ENCODE measurements at regions not wholly inside any gene's neighbourhood (a gene's known extent, or its start where the extent isn't known, plus 50 kb on each side); places are given as distances from the start of the nearest gene placed in this dataset.
"Not testable (repeated sequence)": the region's sequence is repeated elsewhere in the genome, so short reads cannot be mapped to it uniquely, and the experiment has no call there.

DNA sequence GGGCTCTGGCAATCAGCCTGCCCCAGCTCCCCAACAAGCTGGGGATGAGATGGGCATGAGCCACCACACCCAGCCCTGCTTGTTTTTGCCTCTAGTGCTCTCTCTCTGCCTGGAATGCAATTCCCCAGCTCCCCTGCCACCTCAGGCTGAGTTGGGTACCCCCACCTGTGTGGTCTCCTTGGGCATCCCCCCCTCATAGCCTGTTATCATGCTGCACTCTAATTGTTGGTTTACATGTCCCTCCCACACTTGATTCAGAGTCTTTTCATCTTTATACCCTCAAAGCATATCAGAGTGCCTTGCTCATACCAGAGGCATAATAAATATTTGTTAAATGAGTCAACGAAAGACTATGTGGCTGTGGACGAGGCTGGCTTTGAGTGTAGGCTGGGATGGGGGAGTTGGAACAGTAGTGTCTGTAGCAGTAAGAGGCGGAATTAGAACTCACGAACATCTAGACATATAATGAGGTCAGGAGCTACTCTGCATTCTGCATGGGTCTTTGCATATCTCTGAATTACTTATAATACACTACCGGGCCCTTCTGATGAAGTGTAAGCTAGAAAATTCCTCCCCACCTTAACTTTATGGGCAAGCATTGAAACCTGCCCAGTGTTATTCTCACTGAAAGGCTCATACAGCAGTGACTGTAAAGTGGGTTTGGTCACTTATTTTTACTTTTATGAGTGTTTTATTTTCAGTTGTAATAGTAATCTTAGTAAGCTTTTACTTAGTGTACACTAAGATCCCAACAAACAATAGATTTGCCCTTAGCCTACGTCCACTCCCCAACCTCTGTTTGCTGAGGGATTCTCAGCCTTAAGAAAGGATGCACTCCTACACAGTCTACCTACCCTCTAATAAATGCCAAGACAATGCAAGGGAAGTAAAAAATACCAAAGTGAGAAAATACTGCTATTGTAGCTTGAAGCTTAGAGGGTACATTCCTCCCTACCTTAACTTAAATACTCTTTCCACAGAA, 58.7 kb downstream of the EDN1 start:
- no peak for DNase-seq

- DNase-seq, result no peak
Measured at GRCh38 chr6:12350644-12351170, 60.5 kb downstream of the EDN1 start.

- DNase-seq, result no peak
Measured at GRCh38 chr6:12351672-12352071, 61.5 kb downstream of the EDN1 start.

DNA sequence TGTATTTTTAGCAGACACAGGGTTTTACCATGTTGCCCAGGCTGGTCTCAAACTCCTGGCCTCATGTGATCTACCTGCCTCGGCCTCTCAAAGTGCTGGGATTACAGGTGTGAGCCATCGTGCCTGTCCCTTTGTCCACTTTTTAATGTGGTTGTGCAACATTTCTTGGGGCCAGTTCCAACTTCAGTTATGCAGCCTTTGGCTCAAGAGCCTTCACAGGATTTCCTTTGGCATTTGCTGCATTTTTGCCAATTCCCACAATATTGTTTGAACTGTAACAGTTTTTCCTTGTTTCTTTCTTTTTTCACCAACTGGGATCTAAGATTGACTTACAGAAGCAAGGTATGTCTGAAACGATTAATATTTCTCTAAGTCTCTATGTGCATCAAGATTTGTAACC, 63.6 kb downstream of the EDN1 start:
- DNase-seq, result no peak

- no peak for DNase-seq
Measured at GRCh38 chr6:12354499-12354898, 64.3 kb downstream of the EDN1 start.

DNA sequence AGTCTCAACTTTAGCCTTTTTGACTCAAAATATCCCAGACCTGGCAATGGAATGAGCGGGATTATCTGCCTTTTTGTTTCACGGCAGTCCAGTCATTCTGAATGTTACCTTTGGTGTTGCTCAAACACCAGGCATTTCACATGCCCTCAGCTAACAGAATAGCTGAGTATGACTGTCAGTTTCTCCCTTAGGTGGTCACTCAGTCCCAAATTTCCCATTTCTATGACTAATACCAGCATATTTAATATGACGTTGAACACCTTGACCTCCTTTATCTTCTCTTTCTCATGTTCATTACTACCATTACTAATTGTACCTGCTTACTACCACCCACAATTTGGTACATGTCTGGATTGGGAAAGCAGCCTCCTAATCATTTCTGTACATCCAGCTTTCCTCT, 65.2 kb downstream of the EDN1 start:
- DNase-seq, result no peak

DNA sequence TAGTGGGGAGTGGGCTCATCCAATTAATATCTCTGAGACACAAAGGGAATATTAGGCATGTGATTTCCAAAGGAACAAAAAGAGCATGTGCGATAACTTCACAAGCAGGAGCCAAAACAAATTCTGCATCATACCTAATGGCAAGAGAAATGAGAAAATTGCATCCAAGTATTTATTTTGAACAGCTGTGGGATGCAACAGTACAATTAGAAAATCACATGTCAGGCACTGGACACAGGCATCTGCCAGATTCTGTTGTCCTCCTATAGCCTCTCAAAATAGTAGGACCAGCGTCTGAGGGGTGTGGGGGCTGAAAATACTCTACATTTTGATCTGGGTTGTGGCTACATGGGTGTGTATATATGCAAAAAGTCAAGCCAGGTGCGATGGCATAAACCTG, 66.3 kb downstream of the EDN1 start:
- DNase-seq, result no peak

DNA sequence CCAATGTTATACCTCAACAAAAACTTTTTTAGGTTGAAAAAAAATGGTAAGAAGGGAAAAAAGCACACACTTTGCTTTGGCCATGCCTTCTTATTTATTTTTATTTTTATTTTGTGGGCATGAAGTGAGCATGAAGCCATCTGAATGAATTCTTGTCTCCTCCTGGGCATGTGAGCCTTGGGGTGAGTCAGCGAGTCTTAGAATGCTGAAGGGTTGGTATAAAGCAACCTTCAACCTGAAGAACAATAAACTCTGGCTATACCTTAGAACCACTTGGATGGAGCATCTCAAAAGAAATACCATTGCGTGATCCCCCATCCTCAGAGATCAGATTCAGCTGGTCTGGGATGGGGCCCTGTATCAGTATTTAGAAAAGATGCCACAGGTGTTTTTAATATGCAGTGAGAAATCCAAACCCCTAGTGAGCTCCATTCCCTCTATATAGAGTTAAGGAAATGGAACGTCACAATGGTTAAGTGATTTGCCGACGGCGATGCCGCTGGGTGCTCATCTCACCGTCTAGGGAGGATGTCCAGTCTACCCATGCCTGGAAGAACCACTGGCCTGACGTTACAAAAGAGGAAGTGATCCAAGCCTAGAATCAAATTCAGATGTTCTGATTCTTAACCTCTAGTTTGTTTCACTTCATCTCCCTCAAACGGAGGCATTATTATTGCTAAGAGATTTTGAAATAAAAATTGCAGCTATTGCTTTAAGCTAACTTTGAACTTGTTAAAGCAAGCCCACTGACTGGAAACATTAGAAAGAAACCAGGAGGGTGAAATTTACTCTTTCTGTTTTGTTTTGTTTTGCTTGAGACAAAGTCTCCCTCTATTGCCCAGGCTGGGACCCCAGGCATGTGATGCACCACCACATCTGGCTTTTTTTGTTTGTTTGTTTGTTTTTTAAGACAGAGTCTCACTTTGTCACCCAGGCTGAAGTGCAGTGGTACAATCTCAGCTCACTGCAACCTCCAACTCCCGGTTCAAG, 67.1 kb downstream of the EDN1 start:
- DNase-seq, result no peak

- DNase-seq, result no peak
Measured at GRCh38 chr6:12359036-12359435, 68.9 kb downstream of the EDN1 start.

GRCh38 chr6:12361042-12361765, 71.0 kb downstream of the EDN1 start:
- no peak for DNase-seq

DNA sequence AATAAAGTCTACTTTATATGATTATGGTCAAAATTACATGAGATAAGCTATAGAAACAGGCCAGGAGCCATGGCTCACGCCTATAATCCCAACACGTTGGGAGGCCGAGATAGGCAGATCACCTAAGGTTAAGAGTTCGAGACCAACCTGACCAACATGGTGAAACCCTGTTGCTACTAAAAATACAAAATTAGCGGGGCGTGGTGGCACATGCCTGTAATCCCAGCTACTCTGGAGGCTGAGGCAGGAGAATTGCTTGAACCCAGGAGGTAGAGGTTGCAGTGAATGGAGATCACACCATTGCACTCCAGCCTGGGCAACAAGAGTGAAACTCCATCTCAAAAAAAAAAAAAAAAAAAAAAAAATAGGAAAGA, 73.1 kb downstream of the EDN1 start:
- DNase-seq, result not testable (repeated sequence)

GRCh38 chr6:12363651-12364381, 73.7 kb downstream of the EDN1 start:
- DNase-seq, result no peak

DNA sequence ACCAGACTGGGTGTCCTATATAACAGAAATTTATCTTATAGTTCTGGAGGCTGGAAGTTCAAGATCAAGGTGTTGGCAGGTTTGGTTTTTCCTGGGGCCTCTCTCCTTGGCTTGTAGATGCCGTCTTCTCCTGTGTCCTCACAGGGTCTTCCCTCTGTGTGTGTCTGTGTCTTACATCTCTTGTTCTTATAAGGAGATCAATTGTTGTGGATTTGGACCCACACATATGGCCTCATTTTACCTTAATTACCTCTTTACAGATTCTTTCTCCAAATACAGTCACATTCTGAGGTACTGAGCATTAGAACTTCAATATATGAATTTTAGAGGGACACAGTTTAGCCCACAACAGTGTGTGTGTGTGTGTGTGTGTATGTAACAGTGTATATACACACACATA, 74.5 kb downstream of the EDN1 start:
- DNase-seq, result no peak

- no peak for DNase-seq
Measured at GRCh38 chr6:12366731-12367130, 76.6 kb downstream of the EDN1 start.

DNA sequence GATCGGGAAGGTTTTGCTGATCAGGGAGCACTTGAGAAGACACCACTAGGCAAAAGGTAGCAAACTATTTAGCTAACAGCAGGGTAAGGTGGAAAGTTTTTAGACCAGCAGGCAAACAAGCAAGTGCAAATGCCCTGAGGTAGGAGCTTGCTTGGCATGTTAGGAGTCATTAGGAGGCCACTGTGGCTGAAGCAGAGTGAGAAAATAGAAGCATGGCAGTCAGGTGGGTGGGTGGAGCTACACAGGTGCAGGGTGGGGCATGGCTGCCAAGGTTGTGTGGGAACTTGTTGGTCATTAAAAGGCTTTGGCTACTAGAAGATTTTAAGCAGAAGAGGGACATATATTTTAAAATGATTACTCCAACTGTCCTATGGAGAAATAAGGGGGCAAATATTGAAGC, 77.3 kb downstream of the EDN1 start:
- DNase-seq, result no peak

DNA sequence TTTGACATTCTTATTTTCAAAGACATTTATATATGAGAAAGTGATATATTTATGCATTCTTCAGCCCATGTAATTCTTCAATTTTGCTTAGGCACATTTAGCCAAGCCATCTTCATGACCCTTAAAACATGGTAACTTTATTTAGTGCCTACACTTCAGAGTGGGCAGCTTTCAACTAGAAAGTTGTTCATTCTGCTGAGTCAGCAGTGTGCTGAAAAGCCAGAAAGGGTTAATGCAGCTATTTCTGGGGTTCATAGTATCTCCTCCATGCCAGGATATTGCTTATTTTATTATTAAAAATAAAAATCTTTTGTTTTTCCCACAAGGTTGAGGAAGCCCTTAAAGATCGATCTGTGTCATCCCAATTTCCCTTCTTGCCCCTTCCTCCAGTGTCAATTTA, 79.2 kb downstream of the EDN1 start:
- DNase-seq, result no peak

GRCh38 chr6:12369781-12370262, 79.7 kb downstream of the EDN1 start:
- no peak for DNase-seq

DNA sequence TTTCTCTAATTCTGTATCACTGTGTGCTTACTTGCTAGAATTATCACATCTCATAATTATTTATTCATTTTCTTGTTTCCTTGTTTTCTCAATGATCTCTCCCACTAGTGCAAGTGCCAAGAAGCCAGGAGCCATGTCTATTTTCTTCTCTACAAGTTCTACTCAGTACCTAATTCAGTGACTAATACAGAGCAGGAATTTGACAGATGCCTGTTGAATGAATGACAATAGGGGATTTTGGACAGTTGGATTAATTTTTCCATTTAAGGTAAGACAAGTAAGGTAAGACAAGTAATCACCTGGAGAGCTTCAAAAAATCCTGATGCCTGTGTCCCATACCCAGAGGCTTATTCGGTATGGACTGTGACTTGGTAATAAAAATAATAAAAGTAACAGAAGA, 81.0 kb downstream of the EDN1 start:
- no peak for DNase-seq

GRCh38 chr6:12371641-12372146, 81.5 kb downstream of the EDN1 start:
- DNase-seq, result no peak

- no peak for DNase-seq
Measured at GRCh38 chr6:12379181-12379580, 89.0 kb downstream of the EDN1 start.

- no peak for DNase-seq
Measured at GRCh38 chr6:12381587-12381986, 91.4 kb downstream of the EDN1 start.

Data from renal pelvis (tissue), 1 donor.